ENCODE measurements at regions not wholly inside any gene's neighbourhood (a gene's known extent, or its start where the extent isn't known, plus 50 kb on each side); places are given as distances from the start of the nearest gene placed in this dataset.

DNA sequence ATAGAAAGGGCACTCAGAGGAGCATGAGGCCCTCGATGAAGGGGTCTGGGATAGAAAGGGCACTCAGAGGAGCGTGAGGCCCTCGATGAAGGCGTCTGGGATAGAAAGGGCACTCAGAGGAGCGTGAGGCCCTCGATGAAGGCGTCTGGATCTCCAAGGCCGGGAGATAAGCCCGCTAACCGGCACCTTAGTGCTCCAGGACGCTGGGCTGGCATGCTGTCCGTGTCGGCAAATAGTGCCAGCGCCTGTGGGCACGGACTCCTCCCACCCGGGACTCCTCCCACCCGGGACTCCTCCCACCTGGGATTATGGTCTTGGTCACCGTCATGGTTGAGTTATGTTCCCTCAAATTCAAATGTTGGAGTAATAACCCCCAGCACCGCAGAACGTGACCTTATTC lies 725.3 kb downstream of the BRD1 start:
- ChIA-PET POLR2A (no interaction called here), CTCF (no interaction called here)
- Histone ChIP-seq H3K4me1 (ENCODE audit: control insufficient read depth, insufficient read depth, low read length) (no peaks in the 10 kb centered on the region; the same call in 1 of the 2 replicates), H3K9me3 (ENCODE audit: control insufficient read depth, insufficient read depth, low read depth, low read length) (no peaks in the 10 kb centered on the region), H3K27ac (ENCODE audit: low read length) (no peak overlapping the region), H3K36me3 (ENCODE audit: control insufficient read depth, insufficient read depth, low read length) (no peaks in the 10 kb centered on the region), H3K27me3 (ENCODE audit: control insufficient read depth, insufficient read depth, low read length) (no peaks in the 10 kb centered on the region; the same call in 1 of the 2 replicates), H3K4me3 (ENCODE audit: low read depth in 2 of 2, low read length in 2 of 2) (no peak overlapping the region)
- ATAC-seq (no peak), DNase-seq (ENCODE audit: low read depth, low spot score) (no peak)
- no TSS peak for BruUV-seq (replicated peaks)
- in situ Hi-C loops (cut with HindIII; ENCODE audit: low pct_unique_long_range_greater_than_20kb, low sequenced_read_pairs): no loop called here
- TF ChIP-seq POLR2AphosphoS5 (IDR thresholded peaks at IDR 0.05; ENCODE audit: low read depth, low read length): no peak
- no peak for TF ChIP-seq SIN3A (IDR thresholded peaks at IDR 0.05; ENCODE audit: borderline replicate concordance, insufficient read depth, low read depth, low read length)
- no peak for TF ChIP-seq REST (IDR thresholded peaks at IDR 0.05; ENCODE audit: insufficient read depth in 1 of 2, low read depth in 2 of 2, low read length in 1 of 2)
- no peak for TF ChIP-seq TCF7L2 (IDR thresholded peaks at IDR 0.05; ENCODE audit: low read depth, low read length)
- TF ChIP-seq, protein P1, sequence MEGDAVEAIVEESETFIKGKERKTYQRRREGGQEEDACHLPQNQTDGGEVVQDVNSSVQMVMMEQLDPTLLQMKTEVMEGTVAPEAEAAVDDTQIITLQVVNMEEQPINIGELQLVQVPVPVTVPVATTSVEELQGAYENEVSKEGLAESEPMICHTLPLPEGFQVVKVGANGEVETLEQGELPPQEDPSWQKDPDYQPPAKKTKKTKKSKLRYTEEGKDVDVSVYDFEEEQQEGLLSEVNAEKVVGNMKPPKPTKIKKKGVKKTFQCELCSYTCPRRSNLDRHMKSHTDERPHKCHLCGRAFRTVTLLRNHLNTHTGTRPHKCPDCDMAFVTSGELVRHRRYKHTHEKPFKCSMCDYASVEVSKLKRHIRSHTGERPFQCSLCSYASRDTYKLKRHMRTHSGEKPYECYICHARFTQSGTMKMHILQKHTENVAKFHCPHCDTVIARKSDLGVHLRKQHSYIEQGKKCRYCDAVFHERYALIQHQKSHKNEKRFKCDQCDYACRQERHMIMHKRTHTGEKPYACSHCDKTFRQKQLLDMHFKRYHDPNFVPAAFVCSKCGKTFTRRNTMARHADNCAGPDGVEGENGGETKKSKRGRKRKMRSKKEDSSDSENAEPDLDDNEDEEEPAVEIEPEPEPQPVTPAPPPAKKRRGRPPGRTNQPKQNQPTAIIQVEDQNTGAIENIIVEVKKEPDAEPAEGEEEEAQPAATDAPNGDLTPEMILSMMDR (IDR thresholded peaks at IDR 0.05): no peak
- intact Hi-C loops (cut with micrococcal nuclease; ENCODE audit: unreplicated experiment): no loop called here

DNA sequence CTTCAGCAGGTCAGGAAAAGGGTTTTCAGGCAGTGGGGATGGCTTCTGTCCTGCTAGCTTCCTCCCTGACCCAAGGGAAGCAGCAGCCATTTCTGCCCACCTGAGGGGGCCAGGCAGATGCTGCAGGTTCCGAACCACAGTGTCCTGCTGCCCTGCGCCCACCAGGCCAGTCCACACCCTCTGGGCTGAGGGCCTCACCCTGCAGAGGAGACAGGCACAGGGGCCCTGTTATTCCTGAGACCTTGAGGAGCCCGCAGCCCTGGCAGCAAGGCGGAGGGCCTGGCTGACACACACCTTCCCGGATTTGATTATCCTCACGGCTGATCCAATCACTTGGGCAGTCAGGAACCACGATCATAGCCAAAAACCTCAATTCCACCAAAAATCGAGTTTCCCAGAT lies 725.8 kb downstream of the BRD1 start:
- H3K27me3 ChIP-seq (ENCODE audit: control insufficient read depth, insufficient read depth, low read length): no peaks in the 10 kb centered on the region; the same call in 1 of the 2 replicates
- no TSS peak for BruUV-seq (replicated peaks)
- no peaks in the 10 kb centered on the region for H3K36me3 ChIP-seq (ENCODE audit: control insufficient read depth, insufficient read depth, low read length)
- H3K9me3 ChIP-seq (ENCODE audit: control insufficient read depth, insufficient read depth, low read depth, low read length): no peaks in the 10 kb centered on the region
- CTCF ChIA-PET: no interaction called here
- no peak overlapping the region for H3K27ac ChIP-seq (ENCODE audit: low read length)
- no peak for TF ChIP-seq REST (IDR thresholded peaks at IDR 0.05; ENCODE audit: insufficient read depth in 1 of 2, low read depth in 2 of 2, low read length in 1 of 2)
- TF ChIP-seq, protein P1 (IDR thresholded peaks at IDR 0.05): no peak
- no peak for TF ChIP-seq SIN3A (IDR thresholded peaks at IDR 0.05; ENCODE audit: borderline replicate concordance, insufficient read depth, low read depth, low read length)
- DNase-seq (ENCODE audit: low read depth, low spot score) (no peak), ATAC-seq (no peak)
- in situ Hi-C loops (cut with HindIII; ENCODE audit: low pct_unique_long_range_greater_than_20kb, low sequenced_read_pairs): no loop called here
- no peaks in the 10 kb centered on the region; the same call in 1 of the 2 replicates for H3K4me1 ChIP-seq (ENCODE audit: control insufficient read depth, insufficient read depth, low read length)
- POLR2A ChIA-PET: no interaction called here
- intact Hi-C loops (cut with micrococcal nuclease; ENCODE audit: unreplicated experiment): no loop called here
- no peak overlapping the region for H3K4me3 ChIP-seq (ENCODE audit: low read depth in 2 of 2, low read length in 2 of 2)

Data from Panc1 (cell line).